Left lobe of liver (tissue), 2 donors: ENCODE measurements at regions not wholly inside any gene's neighbourhood (a gene's known extent, or its start where the extent isn't known, plus 50 kb on each side); places are given as distances from the start of the nearest gene placed in this dataset.

Source experiments
- ATAC-seq: fragments of 200-7000 bp; cut with Tn5 transposase; one replicate; pipeline ENCODE4 v1.9.1; 2020; ENCODE audit warnings: mild to moderate bottlenecking, moderate library complexity
- DNase-seq: peaks from one replicate; pipeline ENCODE4 v3.0.0-alpha.2; 2020; ENCODE audit warnings: low spot score
- donor health status: DM: no; HTN: no; CAD: no; lungs with moderate emphysema.
- donor health status: DM: no; HTN: yes; CAD: no.

GRCh38 chr14:101198398-101199027 is 295.0 kb upstream of the RTL1 start:
- no peak for ATAC-seq
- peak; percentile 33 for DNase-seq

DNA sequence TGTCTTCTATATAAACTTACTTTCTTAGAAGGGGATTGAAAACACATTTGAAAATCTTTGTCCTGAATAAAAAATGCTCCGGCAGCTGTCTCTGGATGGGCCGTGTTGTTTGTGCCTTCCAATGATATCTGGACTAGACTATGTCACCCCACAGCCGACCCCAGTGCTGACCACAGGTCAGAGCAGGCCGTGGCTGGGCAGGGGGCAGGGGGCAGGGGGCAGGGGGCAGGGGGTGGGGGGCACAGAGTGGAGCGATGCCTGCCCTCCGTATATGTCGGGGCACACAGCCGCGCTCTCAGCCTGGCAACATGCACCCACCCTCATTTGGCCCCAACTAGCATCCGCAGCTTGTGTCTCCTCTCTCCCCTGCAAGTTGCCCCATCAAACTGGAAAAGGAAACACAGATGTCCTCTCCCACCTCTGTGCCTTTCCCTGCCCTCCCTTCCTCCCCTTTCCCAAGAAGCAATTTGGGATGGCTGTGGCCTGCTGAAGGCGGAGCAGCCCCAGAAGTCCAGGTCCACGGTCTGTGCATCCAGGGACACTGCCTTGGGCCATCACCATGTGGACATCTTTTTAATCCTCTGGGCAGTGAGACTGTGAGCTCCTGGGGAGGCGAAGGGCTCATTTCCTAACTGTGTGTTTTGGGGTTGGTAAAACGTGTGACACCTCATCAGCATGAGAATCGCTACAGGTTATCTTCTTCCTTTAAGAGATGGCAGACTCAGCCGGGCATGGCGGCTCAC is 295.7 kb upstream of the RTL1 start:
- DNase-seq = peak; percentile 6
- no peak for ATAC-seq

GRCh38 chr14:101200008-101200649 is 296.6 kb upstream of the RTL1 start:
- no peak for DNase-seq
- no peak for ATAC-seq

- DNase-seq (peak; percentile 33), ATAC-seq (no peak)
Measured at GRCh38 chr14:101200650-101201516, 297.4 kb upstream of the RTL1 start.

DNA sequence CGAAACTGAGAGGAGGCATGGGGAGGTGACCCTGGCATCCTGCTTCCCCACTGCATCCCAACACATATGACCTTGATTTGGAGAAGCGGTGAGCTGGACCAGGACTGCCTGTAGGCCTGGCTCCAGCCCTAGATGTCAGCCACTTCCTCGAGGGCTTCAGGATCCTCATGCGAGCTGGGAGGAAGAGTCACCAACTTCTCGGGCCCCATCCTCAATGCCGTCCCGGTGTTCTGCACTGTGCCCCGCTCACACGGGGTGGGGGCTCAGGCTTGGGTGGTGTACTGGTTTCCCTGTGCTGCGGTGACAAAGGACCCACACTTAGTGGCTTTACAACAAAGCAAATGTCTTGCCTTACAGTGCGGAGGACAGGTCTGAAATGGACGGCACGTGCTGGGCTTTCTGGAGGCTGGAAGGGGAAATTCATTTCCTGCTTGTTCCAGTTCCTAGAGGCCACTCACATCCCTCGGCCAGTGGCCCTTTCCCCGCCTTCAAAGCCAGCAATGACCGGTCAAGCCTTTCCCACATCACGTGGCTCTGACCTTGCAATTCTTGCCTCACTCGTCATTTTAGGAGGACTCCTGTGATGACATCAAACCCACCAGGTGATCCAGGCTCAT is 298.1 kb upstream of the RTL1 start:
- no peak for ATAC-seq
- peak; percentile 16 for DNase-seq

- DNase-seq = peak; percentile 31
- no peak for ATAC-seq
Measured at GRCh38 chr14:101202627-101203404, 299.3 kb upstream of the RTL1 start.

GRCh38 chr14:101206556-101206955 is 303.0 kb upstream of the RTL1 start:
- no peak for ATAC-seq

GRCh38 chr14:101207041-101207440 is 303.5 kb upstream of the RTL1 start:
- ATAC-seq = no peak
- no peak for DNase-seq

More at GRCh38 chr14:101206556-101206955, 303.0 kb upstream of the RTL1 start:
- no peak for DNase-seq

GRCh38 chr14:101207897-101208296 is 304.4 kb upstream of the RTL1 start:
- no peak for ATAC-seq

DNA sequence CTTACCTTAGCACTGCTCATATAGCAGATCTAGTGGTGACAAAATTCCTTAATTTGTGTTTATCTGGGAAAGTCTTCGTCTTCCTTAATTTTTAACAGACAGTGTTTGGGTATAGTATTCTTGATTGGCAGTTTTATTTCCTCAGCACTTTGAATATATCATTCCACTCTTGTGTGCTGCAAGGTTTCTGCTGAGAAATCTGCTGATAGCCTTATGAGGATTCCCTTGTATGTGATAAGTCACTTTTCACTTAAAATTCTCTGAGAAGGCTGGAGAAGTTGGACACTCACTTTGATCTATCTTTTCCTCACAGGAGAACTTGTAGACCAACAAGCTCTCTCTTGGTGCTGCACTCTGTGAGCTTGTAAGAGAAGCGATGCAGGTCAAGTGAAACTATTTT is 306.1 kb upstream of the RTL1 start:
- no peak for ATAC-seq

More at GRCh38 chr14:101207897-101208296, 304.4 kb upstream of the RTL1 start:
- no peak for DNase-seq

DNA sequence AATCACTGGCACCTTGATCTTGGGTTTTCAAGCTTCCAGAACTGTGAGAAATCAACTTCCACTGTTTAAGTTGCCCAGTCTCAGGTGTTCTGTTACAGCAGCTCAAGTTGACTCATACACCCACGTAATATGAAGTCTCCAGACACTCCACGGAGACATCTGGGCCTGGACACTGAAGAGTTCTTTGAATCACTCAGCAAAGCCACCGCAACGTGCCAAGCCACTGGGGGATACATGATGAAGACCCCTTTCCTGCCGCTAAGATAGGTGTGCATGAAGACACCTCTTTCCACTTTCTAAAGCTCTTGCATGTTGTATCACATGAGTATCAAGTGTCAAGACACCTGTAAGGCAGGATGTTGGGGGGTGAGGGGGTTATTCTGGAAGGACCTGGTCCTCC is 311.7 kb upstream of the RTL1 start:
- peak; percentile 12 for DNase-seq
- no peak for ATAC-seq

More for the DNA sequence above, 306.1 kb upstream of the RTL1 start:
- DNase-seq = no peak

DNA sequence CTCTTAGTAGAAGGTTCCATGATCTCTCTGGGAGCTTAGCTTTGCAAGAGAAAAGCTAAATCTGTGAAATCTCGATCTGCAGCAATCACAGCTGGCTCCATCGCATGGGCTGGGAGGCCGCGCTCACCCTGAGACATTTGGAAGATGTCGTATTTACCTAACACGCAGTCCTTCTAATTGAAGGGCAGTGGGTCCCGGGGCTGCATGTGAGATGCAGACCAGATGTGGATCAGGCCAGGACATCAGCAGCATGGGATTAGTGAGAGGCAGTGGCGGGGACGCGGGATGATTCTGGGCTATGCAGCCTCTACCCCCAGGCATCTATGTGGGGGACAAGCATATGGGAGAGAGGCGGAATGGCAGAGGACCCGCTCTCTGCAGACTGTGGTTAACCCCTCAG is 312.4 kb upstream of the RTL1 start:
- DNase-seq = peak; percentile 33

GRCh38 chr14:101216366-101217079 is 313.0 kb upstream of the RTL1 start:
- ATAC-seq = peak; percentile 55
- DNase-seq = peak; percentile 24

More for the DNA sequence above, 312.4 kb upstream of the RTL1 start:
- ATAC-seq = no peak

DNA sequence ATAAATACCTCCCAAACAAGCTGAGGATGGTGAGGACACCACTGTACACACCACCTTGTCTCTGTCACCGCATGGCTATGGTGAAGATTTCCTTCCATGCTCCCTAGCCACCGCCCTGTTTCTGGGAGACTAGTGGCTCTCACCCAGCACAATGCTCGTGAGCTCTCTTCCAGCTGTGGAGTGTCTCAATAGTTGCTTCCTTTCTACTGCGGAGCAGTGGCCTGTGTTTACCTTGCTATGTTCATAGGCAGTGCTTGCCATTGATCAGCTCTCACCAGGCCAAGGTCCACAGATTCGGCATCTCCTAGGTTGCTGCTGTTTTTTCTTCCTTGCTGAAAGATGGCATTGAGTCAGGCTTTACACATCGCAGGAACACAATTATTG is 313.6 kb upstream of the RTL1 start:
- ATAC-seq = peak; percentile 80
- DNase-seq = peak; percentile 33

DNA sequence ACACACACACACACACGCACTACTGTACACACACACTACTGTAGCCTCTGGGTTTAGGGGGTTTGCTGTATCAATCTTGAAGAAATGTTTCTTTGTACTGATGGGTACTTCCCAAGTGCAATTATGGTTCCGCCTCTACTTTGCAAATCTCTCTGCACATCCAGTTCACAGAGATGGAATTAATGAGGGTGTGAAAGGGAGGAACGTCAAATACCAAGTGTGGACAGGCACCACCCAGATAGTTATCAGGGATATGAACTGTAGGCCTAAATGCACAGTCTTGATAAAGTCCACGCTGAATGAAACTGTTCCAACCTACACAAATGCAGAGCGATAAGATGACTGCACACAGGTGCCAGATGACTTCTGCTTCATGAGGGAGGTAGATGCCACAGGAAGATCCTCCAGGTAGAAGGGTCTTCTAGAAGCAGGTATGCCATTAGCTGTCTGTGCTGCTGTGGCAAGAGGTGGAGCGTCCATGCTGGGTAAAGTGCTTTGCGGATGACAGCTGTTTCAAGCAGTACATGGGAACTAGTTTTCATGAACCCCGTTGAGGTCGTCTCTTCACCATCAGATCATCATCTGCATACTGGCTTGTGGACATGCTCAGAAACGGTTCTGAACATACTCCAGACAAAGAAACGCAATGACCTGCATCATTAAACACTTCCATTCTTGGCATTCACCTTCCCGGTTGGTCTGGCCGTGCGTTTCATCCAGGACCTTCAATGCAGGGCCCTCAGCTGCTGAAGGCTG is 314.3 kb upstream of the RTL1 start:
- no peak for ATAC-seq
- peak; percentile 24 for DNase-seq

- ATAC-seq (no peak), DNase-seq (peak; percentile 24)
Measured at GRCh38 chr14:101219896-101220703, 316.6 kb upstream of the RTL1 start.

- no peak for ATAC-seq
- DNase-seq = peak; percentile 24
Measured at GRCh38 chr14:101220921-101221510, 317.5 kb upstream of the RTL1 start.
